Endothelial cell of umbilical vein (primary cell): ENCODE measurements at regions not wholly inside any gene's neighbourhood (a gene's known extent, or its start where the extent isn't known, plus 50 kb on each side); places are given as distances from the start of the nearest gene placed in this dataset.

Source experiments
- EZH2 ChIP-seq: IDR thresholded peaks from 2 replicates; pipeline ENCODE4 v1.6.1; 2012; ENCODE audit warnings: borderline replicate concordance, low read depth, mild to moderate bottlenecking, moderate library complexity, low read length, inconsistent platforms; ENCODE audit not compliant: severe bottlenecking
- FOS ChIP-seq: IDR thresholded peaks from 2 replicates; pipeline ENCODE4 v1.6.1; 2011; ENCODE audit warnings: mild to moderate bottlenecking, low read length, moderate library complexity, borderline replicate concordance; ENCODE audit not compliant: insufficient read depth
- GATA2 ChIP-seq: IDR thresholded peaks from 2 replicates; pipeline ENCODE4 v1.7.0; 2011; ENCODE audit warnings: low read depth, mild to moderate bottlenecking, moderate library complexity, mixed read lengths, low read length; ENCODE audit not compliant: insufficient read length, insufficient read depth
- JUN ChIP-seq: IDR thresholded peaks from 2 replicates; pipeline ENCODE4 v1.6.1; 2011; ENCODE audit warnings: borderline replicate concordance, low read depth; ENCODE audit not compliant: insufficient read length, insufficient read depth
- MYC ChIP-seq: IDR thresholded peaks from one replicate; pipeline ENCODE4 v1.6.1; 2011; ENCODE audit warnings: mild to moderate bottlenecking, low read depth, low read length
- POLR2A ChIP-seq: IDR thresholded peaks from 2 replicates; pipeline ENCODE4 v1.6.1; 2012; ENCODE audit warnings: low read depth, mild to moderate bottlenecking, control low read depth, low read length
- POLR2AphosphoS5 ChIP-seq: IDR thresholded peaks from 2 replicates; pipeline ENCODE4 v1.6.1; 2012; ENCODE audit warnings: low read depth, mild to moderate bottlenecking, control low read depth, low read length, moderate library complexity; ENCODE audit not compliant: insufficient read depth
- TF ChIP-seq, protein P1 (sequence below), 2 donors: IDR thresholded peaks; 1 replicate in 1 of 2; 2 replicates in 1 of 2; pipeline ENCODE4 v1.5.1; 2011; ENCODE audit warnings: low read length in 2 of 2, mild to moderate bottlenecking in 2 of 2, moderate library complexity in 2 of 2, control low read depth in 1 of 2, inconsistent platforms in 1 of 2, low read depth in 1 of 2; ENCODE audit not compliant: insufficient read depth in 1 of 2; ENCODE audit errors: extremely low read depth in 1 of 2
- TF ChIP-seq, protein P2 (sequence below): IDR thresholded peaks from 2 replicates; pipeline ENCODE4 v1.6.1; 2011; ENCODE audit not compliant: insufficient read depth, insufficient read length

DNA sequence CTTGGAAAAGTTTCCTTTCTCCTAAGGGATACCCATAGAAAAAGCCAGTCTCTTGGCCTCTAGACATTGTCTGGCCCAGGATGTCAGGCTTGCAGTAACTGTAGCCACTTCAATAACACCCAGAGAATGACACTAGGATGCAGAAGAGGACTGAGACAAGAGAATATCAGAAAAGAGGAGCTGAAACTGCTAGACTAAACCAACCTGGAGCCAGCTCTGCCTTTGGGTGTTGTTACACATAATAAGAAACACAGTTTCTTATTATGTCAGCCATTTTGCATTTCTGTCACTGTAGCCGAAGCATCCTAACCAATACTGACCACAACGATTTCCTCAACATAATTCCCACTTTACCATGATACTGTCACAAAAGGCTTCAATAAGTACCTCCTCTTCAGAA lies 72.2 kb upstream of the RCN1 start:
- TF ChIP-seq, protein P1, sequence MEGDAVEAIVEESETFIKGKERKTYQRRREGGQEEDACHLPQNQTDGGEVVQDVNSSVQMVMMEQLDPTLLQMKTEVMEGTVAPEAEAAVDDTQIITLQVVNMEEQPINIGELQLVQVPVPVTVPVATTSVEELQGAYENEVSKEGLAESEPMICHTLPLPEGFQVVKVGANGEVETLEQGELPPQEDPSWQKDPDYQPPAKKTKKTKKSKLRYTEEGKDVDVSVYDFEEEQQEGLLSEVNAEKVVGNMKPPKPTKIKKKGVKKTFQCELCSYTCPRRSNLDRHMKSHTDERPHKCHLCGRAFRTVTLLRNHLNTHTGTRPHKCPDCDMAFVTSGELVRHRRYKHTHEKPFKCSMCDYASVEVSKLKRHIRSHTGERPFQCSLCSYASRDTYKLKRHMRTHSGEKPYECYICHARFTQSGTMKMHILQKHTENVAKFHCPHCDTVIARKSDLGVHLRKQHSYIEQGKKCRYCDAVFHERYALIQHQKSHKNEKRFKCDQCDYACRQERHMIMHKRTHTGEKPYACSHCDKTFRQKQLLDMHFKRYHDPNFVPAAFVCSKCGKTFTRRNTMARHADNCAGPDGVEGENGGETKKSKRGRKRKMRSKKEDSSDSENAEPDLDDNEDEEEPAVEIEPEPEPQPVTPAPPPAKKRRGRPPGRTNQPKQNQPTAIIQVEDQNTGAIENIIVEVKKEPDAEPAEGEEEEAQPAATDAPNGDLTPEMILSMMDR (IDR thresholded peaks at IDR 0.05; ENCODE audit: extremely low read depth in 1 of 2, insufficient read depth in 1 of 2, low read depth in 1 of 2, low read length in 2 of 2): no peak
- TF ChIP-seq POLR2A (no peak), POLR2AphosphoS5 (no peak), JUN (no peak), EZH2 (no peak), GATA2 (no peak), FOS (no peak), MYC (no peak)
- TF ChIP-seq, protein P2, sequence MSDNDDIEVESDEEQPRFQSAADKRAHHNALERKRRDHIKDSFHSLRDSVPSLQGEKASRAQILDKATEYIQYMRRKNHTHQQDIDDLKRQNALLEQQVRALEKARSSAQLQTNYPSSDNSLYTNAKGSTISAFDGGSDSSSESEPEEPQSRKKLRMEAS: no peak
